ENCODE measurements at regions not wholly inside any gene's neighbourhood (a gene's known extent, or its start where the extent isn't known, plus 50 kb on each side); places are given as distances from the start of the nearest gene placed in this dataset.

- DNase-seq = no peak
Observed at GRCh38 chr7:25944777-25945515, 207.1 kb upstream of the NFE2L3 start.

- no peak for DNase-seq
Observed at GRCh38 chr7:25945608-25946007, 206.4 kb upstream of the NFE2L3 start.

- DNase-seq = no peak
Observed at GRCh38 chr7:25946181-25946580, 205.8 kb upstream of the NFE2L3 start.

GRCh38 chr7:25947669-25948516 lies 204.1 kb upstream of the NFE2L3 start:
- DNase-seq = no peak

GRCh38 chr7:25949736-25950487 lies 202.1 kb upstream of the NFE2L3 start:
- peak; percentile 29 for DNase-seq

GRCh38 chr7:25950488-25951413 lies 201.2 kb upstream of the NFE2L3 start:
- DNase-seq = peak; percentile 96

- DNase-seq = no peak
Observed at GRCh38 chr7:25951414-25952260, 200.4 kb upstream of the NFE2L3 start.

- no peak for DNase-seq
Observed at GRCh38 chr7:25952261-25953057, 199.5 kb upstream of the NFE2L3 start.

- no peak for DNase-seq
Observed at GRCh38 chr7:25953859-25954258, 198.1 kb upstream of the NFE2L3 start.

GRCh38 chr7:25954395-25954794 lies 197.6 kb upstream of the NFE2L3 start:
- DNase-seq = no peak

- DNase-seq = no peak
Observed at GRCh38 chr7:25959168-25959734, 192.7 kb upstream of the NFE2L3 start.

- no peak for DNase-seq
Observed at GRCh38 chr7:25963733-25964132, 188.3 kb upstream of the NFE2L3 start.

GRCh38 chr7:25964483-25964991 lies 187.5 kb upstream of the NFE2L3 start:
- no peak for DNase-seq

- no peak for DNase-seq
Observed at GRCh38 chr7:25965405-25966123, 186.4 kb upstream of the NFE2L3 start.

GRCh38 chr7:25966469-25966868 lies 185.5 kb upstream of the NFE2L3 start:
- no peak for DNase-seq

- no peak for DNase-seq
Observed at GRCh38 chr7:25967278-25968204, 184.5 kb upstream of the NFE2L3 start.

GRCh38 chr7:25968205-25968993 lies 183.6 kb upstream of the NFE2L3 start:
- DNase-seq = no peak

All from hematopoietic multipotent progenitor cell treated with erythropoietin and hydrocortisone succinate and interleukin-3 and kit ligand, for 8 days (in vitro differentiated cells).